ENCODE measurements at regions not wholly inside any gene's neighbourhood (a gene's known extent, or its start where the extent isn't known, plus 50 kb on each side); places are given as distances from the start of the nearest gene placed in this dataset.

DNA sequence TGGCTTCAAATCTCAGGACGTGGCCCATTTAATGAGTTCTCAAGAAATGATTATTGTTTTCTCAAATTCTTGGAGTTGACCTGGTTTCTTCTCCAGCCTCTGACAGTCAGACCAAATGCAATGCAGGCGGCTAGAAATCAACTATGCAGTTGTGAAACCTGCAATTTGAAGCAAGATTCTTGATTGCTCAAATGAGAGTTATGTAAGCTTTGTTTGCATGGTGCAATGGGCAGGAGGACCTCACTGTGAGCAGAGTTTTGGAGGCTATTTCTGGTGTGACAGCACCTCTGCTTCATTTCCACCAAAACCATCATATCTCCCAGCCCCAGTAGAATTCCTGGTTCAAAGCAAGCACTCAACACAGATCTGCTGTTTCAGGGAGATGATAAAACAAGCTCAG, 500.0 kb upstream of the KLF4 start:
- TF ChIP-seq, protein P1, sequence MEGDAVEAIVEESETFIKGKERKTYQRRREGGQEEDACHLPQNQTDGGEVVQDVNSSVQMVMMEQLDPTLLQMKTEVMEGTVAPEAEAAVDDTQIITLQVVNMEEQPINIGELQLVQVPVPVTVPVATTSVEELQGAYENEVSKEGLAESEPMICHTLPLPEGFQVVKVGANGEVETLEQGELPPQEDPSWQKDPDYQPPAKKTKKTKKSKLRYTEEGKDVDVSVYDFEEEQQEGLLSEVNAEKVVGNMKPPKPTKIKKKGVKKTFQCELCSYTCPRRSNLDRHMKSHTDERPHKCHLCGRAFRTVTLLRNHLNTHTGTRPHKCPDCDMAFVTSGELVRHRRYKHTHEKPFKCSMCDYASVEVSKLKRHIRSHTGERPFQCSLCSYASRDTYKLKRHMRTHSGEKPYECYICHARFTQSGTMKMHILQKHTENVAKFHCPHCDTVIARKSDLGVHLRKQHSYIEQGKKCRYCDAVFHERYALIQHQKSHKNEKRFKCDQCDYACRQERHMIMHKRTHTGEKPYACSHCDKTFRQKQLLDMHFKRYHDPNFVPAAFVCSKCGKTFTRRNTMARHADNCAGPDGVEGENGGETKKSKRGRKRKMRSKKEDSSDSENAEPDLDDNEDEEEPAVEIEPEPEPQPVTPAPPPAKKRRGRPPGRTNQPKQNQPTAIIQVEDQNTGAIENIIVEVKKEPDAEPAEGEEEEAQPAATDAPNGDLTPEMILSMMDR (IDR thresholded peaks at IDR 0.05; ENCODE audit: low read length), result no peak
- TF ChIP-seq EZH2 (IDR thresholded peaks at IDR 0.05; ENCODE audit: borderline replicate concordance, low read length), result no peak
- no peak overlapping the region for H3K9ac ChIP-seq (ENCODE audit: low read length)
- H3K79me2 ChIP-seq (ENCODE audit: insufficient read depth, low read length), result no peaks in the 10 kb centered on the region
- H3K9me3 ChIP-seq (ENCODE audit: low read length), result no peaks in the 10 kb centered on the region
- no peak overlapping the region for H3K4me2 ChIP-seq (ENCODE audit: low read length)
- H3K27me3 ChIP-seq (ENCODE audit: insufficient read depth, low read length), result no peaks in the 10 kb centered on the region
- no peak overlapping the region for H2AFZ ChIP-seq (ENCODE audit: low read length)
- no peak overlapping the region for H3K27ac ChIP-seq (ENCODE audit: low read depth, low read length, poor library complexity, severe bottlenecking)
- H3K9me2 ChIP-seq (ENCODE audit: low read depth, low read length), result no peaks in the 10 kb centered on the region
- H3K4me1 ChIP-seq (ENCODE audit: insufficient read depth, low read length, severe bottlenecking), result no peaks in the 10 kb centered on the region
- no peak overlapping the region for H3K4me3 ChIP-seq (ENCODE audit: low read depth, low read length, poor library complexity, severe bottlenecking)
- H4K20me1 ChIP-seq (ENCODE audit: insufficient read depth, low read length), result no peaks in the 10 kb centered on the region
- no peaks in the 10 kb centered on the region for H3K36me3 ChIP-seq (ENCODE audit: insufficient read depth, low read length)
- H3F3A ChIP-seq (ENCODE audit: insufficient read depth, low read length), result no peaks in the 10 kb centered on the region

DNA sequence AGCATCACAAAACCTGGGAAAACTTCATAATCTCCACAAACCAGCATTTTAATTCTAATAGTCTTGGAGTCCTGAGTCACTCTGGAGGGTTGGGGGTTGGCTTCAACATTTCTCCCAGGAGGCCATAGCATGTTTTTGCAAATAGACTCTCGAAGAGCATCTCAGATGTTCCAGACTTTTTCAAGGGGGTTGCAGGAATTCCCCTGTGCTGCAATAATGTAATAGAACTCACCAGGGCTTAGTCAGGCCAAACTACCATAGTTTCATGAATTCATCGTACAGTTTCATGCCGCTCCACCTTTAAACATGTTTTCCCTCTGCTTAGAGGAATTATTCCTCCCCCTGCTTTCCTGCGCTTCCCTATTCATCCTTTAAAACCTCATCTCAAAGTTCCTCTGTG, 499.5 kb upstream of the KLF4 start:
- Histone ChIP-seq H3K4me1 (ENCODE audit: insufficient read depth, low read length, severe bottlenecking) (no peaks in the 10 kb centered on the region), H3K27me3 (ENCODE audit: insufficient read depth, low read length) (no peaks in the 10 kb centered on the region), H3K27ac (ENCODE audit: low read depth, low read length, poor library complexity, severe bottlenecking) (no peak overlapping the region), H3K36me3 (ENCODE audit: insufficient read depth, low read length) (no peaks in the 10 kb centered on the region), H3K9me3 (ENCODE audit: low read length) (no peaks in the 10 kb centered on the region), H2AFZ (ENCODE audit: low read length) (no peak overlapping the region), H3K4me2 (ENCODE audit: low read length) (no peak overlapping the region), H3K9ac (ENCODE audit: low read length) (no peak overlapping the region), H4K20me1 (ENCODE audit: insufficient read depth, low read length) (no peaks in the 10 kb centered on the region), H3K9me2 (ENCODE audit: low read depth, low read length) (no peaks in the 10 kb centered on the region), H3K79me2 (ENCODE audit: insufficient read depth, low read length) (no peaks in the 10 kb centered on the region), H3K4me3 (ENCODE audit: low read depth, low read length, poor library complexity, severe bottlenecking) (no peak overlapping the region), H3F3A (ENCODE audit: insufficient read depth, low read length) (no peaks in the 10 kb centered on the region)
- TF ChIP-seq, protein P1 (IDR thresholded peaks at IDR 0.05; ENCODE audit: low read length), result no peak
- TF ChIP-seq EZH2 (IDR thresholded peaks at IDR 0.05; ENCODE audit: borderline replicate concordance, low read length), result no peak

DNA sequence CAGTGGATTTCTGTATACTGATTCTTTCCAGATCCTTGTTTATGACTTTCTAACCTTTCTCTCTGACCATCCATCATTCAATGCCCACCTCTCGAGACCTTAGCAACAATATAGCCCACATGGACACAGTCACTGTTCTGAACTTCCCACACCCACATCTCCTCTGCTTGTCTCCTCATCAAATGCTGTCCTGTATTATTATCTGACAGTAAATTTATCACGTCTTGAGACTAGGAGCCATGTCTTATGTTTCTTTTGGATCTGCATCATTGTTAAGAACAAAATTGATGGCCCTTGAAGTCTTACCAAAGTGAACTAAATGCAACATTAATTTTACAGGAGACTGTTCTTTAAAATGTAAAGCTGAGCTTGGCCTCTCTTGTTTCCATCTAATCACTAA, 495.4 kb upstream of the KLF4 start:
- no peaks in the 10 kb centered on the region for H3K4me1 ChIP-seq (ENCODE audit: insufficient read depth, low read length, severe bottlenecking)
- no peak overlapping the region for H3K4me3 ChIP-seq (ENCODE audit: low read depth, low read length, poor library complexity, severe bottlenecking)
- no peaks in the 10 kb centered on the region for H3K27me3 ChIP-seq (ENCODE audit: insufficient read depth, low read length)
- H3K79me2 ChIP-seq (ENCODE audit: insufficient read depth, low read length), result no peaks in the 10 kb centered on the region
- no peaks in the 10 kb centered on the region for H3K9me2 ChIP-seq (ENCODE audit: low read depth, low read length)
- no peaks in the 10 kb centered on the region for H3F3A ChIP-seq (ENCODE audit: insufficient read depth, low read length)
- H3K9me3 ChIP-seq (ENCODE audit: low read length), result no peaks in the 10 kb centered on the region
- no peak for TF ChIP-seq EZH2 (IDR thresholded peaks at IDR 0.05; ENCODE audit: borderline replicate concordance, low read length)
- TF ChIP-seq, protein P1 (IDR thresholded peaks at IDR 0.05; ENCODE audit: low read length), result no peak
- H2AFZ ChIP-seq (ENCODE audit: low read length), result no peak overlapping the region
- no peak overlapping the region for H3K27ac ChIP-seq (ENCODE audit: low read depth, low read length, poor library complexity, severe bottlenecking)
- H3K4me2 ChIP-seq (ENCODE audit: low read length), result no peak overlapping the region
- H3K36me3 ChIP-seq (ENCODE audit: insufficient read depth, low read length), result no peaks in the 10 kb centered on the region
- H4K20me1 ChIP-seq (ENCODE audit: insufficient read depth, low read length), result no peaks in the 10 kb centered on the region
- H3K9ac ChIP-seq (ENCODE audit: low read length), result no peak overlapping the region

Measured in OCI-LY1 (cell line).